ENCODE measurements at regions not wholly inside any gene's neighbourhood (a gene's known extent, or its start where the extent isn't known, plus 50 kb on each side); places are given as distances from the start of the nearest gene placed in this dataset.

DNA sequence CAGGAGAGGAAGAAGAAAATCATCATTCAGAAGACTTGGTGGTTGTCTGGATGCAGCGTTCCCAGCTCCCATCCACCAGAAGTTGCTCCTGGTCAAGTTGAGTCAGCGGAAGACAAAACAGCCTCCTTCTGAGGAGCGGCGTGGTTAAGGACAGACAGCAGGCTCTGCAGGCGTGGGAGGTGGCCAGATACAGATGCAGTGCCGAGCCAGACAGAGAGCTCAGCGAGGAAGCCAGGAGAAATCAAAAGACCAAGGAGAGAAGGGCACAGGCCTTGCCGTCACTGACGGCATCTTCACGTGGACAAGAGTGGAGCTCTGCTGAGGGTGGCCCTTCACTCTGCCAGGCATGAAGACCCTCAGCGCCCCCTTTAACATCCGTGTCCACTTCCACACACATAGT is 158.5 kb downstream of the THBS2 start:
- no peak for TF ChIP-seq EZH2 (IDR thresholded peaks at IDR 0.05)
- TF ChIP-seq POLR2AphosphoS5 (IDR thresholded peaks at IDR 0.05; ENCODE audit: borderline replicate concordance, low read depth, low read length), result no peak
- no peak for TF ChIP-seq FOXP2 (optimal IDR thresholded peaks at IDR 0.05; ENCODE audit: control extremely low read depth, extremely low read length, insufficient read depth)
